WTC11 (cell line): ENCODE measurements at regions not wholly inside any gene's neighbourhood (a gene's known extent, or its start where the extent isn't known, plus 50 kb on each side); places are given as distances from the start of the nearest gene placed in this dataset.

Experiments
- ATAC-seq: fragments of 200-7000 bp; cut with Tn5 transposase; 2 replicates; pipeline ENCODE4 v1.10.0; 2021; ENCODE audit warnings: mild to moderate bottlenecking, moderate library complexity
- CTCF ChIA-PET: fragments of 300-600 bp; sonication (Branson Sonifier 250); formaldehyde crosslinking; loops from one replicate; lab custom pipeline; 2021; ENCODE audit warnings: antibody characterized with exemption; lab: Charles Lee
- POLR2A ChIA-PET: fragments of 350-600 bp; sonication (Branson Sonifier 250); formaldehyde crosslinking; loops from one replicate; lab custom pipeline; 2021; ENCODE audit warnings: antibody characterized with exemption; lab: Charles Lee
- DNase-seq: peaks from one replicate; pipeline ENCODE4 v3.0.0; 2021; ENCODE audit warnings: low spot score
- H3K27ac Mint-ChIP-seq: 2 replicates; pipeline ENCODE4 v1.8.0; 2021; ENCODE audit warnings: mixed read lengths
- H3K27me3 Mint-ChIP-seq: 2 replicates; pipeline ENCODE4 v1.8.0; 2021; ENCODE audit warnings: low read depth, mild to moderate bottlenecking, moderate library complexity, mixed read lengths
- H3K36me3 Mint-ChIP-seq: 2 replicates; pipeline ENCODE4 v1.8.0; 2021; ENCODE audit warnings: mixed read lengths
- H3K4me1 Mint-ChIP-seq: 2 replicates; pipeline ENCODE4 v1.8.0; 2022; ENCODE audit warnings: mixed read lengths
- H3K4me3 Mint-ChIP-seq: 2 replicates; pipeline ENCODE4 v1.8.0; 2021; ENCODE audit warnings: mild to moderate bottlenecking, moderate library complexity, mixed read lengths
- H3K9me3 Mint-ChIP-seq: 2 replicates; pipeline ENCODE4 v1.8.0; 2021; ENCODE audit warnings: mixed read lengths
- ELF4 ChIP-seq: sonication (generic); formaldehyde crosslinking; IDR thresholded peaks from 2 replicates; pipeline ENCODE4 v1.8.1; 2022; ENCODE audit warnings: low read depth, mild to moderate bottlenecking, moderate library complexity, missing genetic modification reagents
- HMGA2 ChIP-seq: fragments of 250-450 bp; sonication (Bioruptor Pico); IDR thresholded peaks from 2 replicates; pipeline ENCODE4 v1.4.0; 2021; ENCODE audit warnings: mild to moderate bottlenecking, moderate library complexity
- IRF1 ChIP-seq: sonication (generic); formaldehyde crosslinking; IDR thresholded peaks from 2 replicates; pipeline ENCODE4 v1.8.0; 2023; ENCODE audit warnings: missing genetic modification reagents
- IRF2 ChIP-seq: sonication (generic); formaldehyde crosslinking; IDR thresholded peaks from 2 replicates; pipeline ENCODE4 v1.8.0; 2022; ENCODE audit warnings: low read depth, missing genetic modification reagents, borderline replicate concordance
- KAT7 ChIP-seq: sonication (generic); formaldehyde crosslinking; IDR thresholded peaks from 2 replicates; pipeline ENCODE4 v1.8.1; 2023; ENCODE audit warnings: missing genetic modification reagents, mild to moderate bottlenecking, borderline replicate concordance
- MLX ChIP-seq: sonication (generic); formaldehyde crosslinking; IDR thresholded peaks from 2 replicates; pipeline ENCODE4 v1.8.1; 2023; ENCODE audit warnings: mild to moderate bottlenecking, missing genetic modification reagents, moderate library complexity
- MXD4 ChIP-seq: fragments of 250-450 bp; sonication (Bioruptor Pico); IDR thresholded peaks from 2 replicates; pipeline ENCODE4 v1.8.0; 2021; ENCODE audit warnings: mild to moderate bottlenecking, moderate library complexity, borderline replicate concordance
- MYBL2 ChIP-seq: sonication (generic); formaldehyde crosslinking; IDR thresholded peaks from 2 replicates; pipeline ENCODE4 v1.8.1; 2023; ENCODE audit warnings: mild to moderate bottlenecking, moderate library complexity, missing genetic modification reagents
- NFYB ChIP-seq: sonication (generic); formaldehyde crosslinking; conservative IDR thresholded peaks from 2 replicates; pipeline ENCODE4 v1.8.0; 2022; ENCODE audit warnings: low read depth, missing genetic modification reagents
- NR3C1 ChIP-seq: sonication (generic); formaldehyde crosslinking; conservative IDR thresholded peaks from 2 replicates; pipeline ENCODE4 v1.8.1; 2023; ENCODE audit warnings: low read depth, mild to moderate bottlenecking, missing genetic modification reagents
- STAT6 ChIP-seq: sonication (generic); formaldehyde crosslinking; conservative IDR thresholded peaks from 2 replicates; pipeline ENCODE4 v1.8.1; 2023; ENCODE audit warnings: mild to moderate bottlenecking, low read depth, missing genetic modification reagents, moderate library complexity
- USF1 ChIP-seq: sonication (generic); formaldehyde crosslinking; IDR thresholded peaks from 2 replicates; pipeline ENCODE4 v1.8.0; 2022; ENCODE audit warnings: mild to moderate bottlenecking, missing genetic modification reagents
- USF2 ChIP-seq: sonication (generic); formaldehyde crosslinking; IDR thresholded peaks from 2 replicates; pipeline ENCODE4 v1.8.1; 2023; ENCODE audit warnings: mild to moderate bottlenecking, missing genetic modification reagents, moderate library complexity
- ZNF138 ChIP-seq: sonication (generic); formaldehyde crosslinking; conservative IDR thresholded peaks from 2 replicates; pipeline ENCODE4 v1.8.1; 2022; ENCODE audit warnings: mild to moderate bottlenecking, moderate library complexity, missing genetic modification reagents
- ZNF219 ChIP-seq: sonication (generic); formaldehyde crosslinking; IDR thresholded peaks from 2 replicates; pipeline ENCODE4 v1.8.0; 2023; ENCODE audit warnings: missing genetic modification reagents, mild to moderate bottlenecking, borderline replicate concordance
- ZNF263 ChIP-seq: sonication (generic); formaldehyde crosslinking; IDR thresholded peaks from 2 replicates; pipeline ENCODE4 v1.8.1; 2022; ENCODE audit warnings: low read depth, mild to moderate bottlenecking, moderate library complexity, missing genetic modification reagents
- ZNF512 ChIP-seq: sonication (generic); formaldehyde crosslinking; IDR thresholded peaks from 2 replicates; pipeline ENCODE4 v1.8.1; 2022; ENCODE audit warnings: missing genetic modification reagents, borderline replicate concordance
- TF ChIP-seq, protein P1 (sequence below): sonication (generic); formaldehyde crosslinking; IDR thresholded peaks from 2 replicates; pipeline ENCODE4 v1.8.1; 2023; ENCODE audit warnings: mild to moderate bottlenecking, moderate library complexity, missing genetic modification reagents
- TF ChIP-seq, protein P2 (sequence below): fragments of 250-450 bp; sonication (Bioruptor Pico); IDR thresholded peaks from 2 replicates; pipeline ENCODE4 v1.8.0; 2021; ENCODE audit warnings: mild to moderate bottlenecking
- TF ChIP-seq, protein P3 (sequence below): sonication (generic); formaldehyde crosslinking; IDR thresholded peaks from 2 replicates; pipeline ENCODE4 v1.8.1; 2022; ENCODE audit warnings: mild to moderate bottlenecking, moderate library complexity, missing genetic modification reagents

- no peaks in the 10 kb centered on the region for H3K4me1 Mint-ChIP-seq
- ATAC-seq (no peak), DNase-seq (no peak)
- ChIA-PET CTCF (no interaction called here), POLR2A (no interaction called here)
- no peak overlapping the region for H3K4me3 Mint-ChIP-seq
- H3K36me3 Mint-ChIP-seq = no peaks in the 10 kb centered on the region
- no peaks in the 10 kb centered on the region for H3K9me3 Mint-ChIP-seq
- no peak overlapping the region for H3K27ac Mint-ChIP-seq
- H3K27me3 Mint-ChIP-seq = no peaks in the 10 kb centered on the region
- TF ChIP-seq ELF4 (CRISPR knock-in tag) (no peak), STAT6 (no peak), NR3C1 (CRISPR knock-in tag) (no peak), NFYB (CRISPR knock-in tag) (no peak), IRF1 (no peak), IRF2 (CRISPR knock-in tag) (no peak), KAT7 (no peak), ZNF138 (no peak), MYBL2 (CRISPR knock-in tag) (no peak), MLX (CRISPR knock-in tag) (no peak)
- TF ChIP-seq, protein P1, sequence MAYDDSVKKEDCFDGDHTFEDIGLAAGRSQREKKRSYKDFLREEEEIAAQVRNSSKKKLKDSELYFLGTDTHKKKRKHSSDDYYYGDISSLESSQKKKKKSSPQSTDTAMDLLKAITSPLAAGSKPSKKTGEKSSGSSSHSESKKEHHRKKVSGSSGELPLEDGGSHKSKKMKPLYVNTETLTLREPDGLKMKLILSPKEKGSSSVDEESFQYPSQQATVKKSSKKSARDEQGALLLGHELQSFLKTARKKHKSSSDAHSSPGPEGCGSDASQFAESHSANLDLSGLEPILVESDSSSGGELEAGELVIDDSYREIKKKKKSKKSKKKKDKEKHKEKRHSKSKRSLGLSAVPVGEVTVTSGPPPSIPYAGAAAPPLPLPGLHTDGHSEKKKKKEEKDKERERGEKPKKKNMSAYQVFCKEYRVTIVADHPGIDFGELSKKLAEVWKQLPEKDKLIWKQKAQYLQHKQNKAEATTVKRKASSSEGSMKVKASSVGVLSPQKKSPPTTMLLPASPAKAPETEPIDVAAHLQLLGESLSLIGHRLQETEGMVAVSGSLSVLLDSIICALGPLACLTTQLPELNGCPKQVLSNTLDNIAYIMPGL (CRISPR knock-in tag) = no peak
These were observed 376.5 kb downstream of the SETD4 start for GRCh38 chr21:35683664-35684304.

DNA sequence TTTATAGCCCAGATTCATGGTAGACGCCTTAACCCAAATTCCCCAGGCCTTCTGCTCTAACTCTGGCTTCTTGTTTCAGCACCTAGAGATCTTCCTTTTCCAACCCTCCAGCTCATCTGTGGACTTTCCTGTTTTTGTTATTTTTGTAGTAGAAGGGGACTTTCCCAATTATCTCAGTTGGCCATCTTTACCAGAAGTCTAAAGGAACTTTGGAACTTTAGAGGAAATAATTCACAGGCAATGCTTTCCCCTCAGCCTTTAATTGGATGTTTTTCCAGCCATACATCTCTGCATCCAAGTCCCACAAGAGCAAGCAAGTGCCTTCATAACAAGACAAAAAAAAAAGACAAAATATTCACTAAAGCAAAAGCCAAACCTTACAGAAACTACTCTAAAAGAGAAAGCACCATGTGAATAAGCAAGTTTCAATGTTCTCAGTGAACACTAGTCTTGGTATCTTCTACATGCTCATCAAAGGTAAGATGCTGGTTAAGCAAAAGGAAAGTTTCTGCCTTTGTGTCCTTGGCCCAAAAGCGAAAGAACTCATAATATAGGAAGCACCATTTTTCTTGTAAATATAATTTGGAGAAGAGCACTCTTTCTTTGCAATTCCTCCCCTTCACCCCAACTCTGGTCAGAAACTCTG is 377.3 kb downstream of the SETD4 start:
- no peaks in the 10 kb centered on the region for H3K36me3 Mint-ChIP-seq
- no peak overlapping the region for H3K27ac Mint-ChIP-seq
- ATAC-seq = no peak
- POLR2A ChIA-PET = interaction anchor here (0.6 kb wide), 1 partner anchor 23 kb away, joined by 3 read pairs; no protein-coding TSS in a partner anchor
- no peak overlapping the region for H3K4me3 Mint-ChIP-seq
- H3K9me3 Mint-ChIP-seq = peaks cover 4% of the 10 kb centered on the region; the same call in 1 of the 2 replicates
- no peak for DNase-seq
- no peaks in the 10 kb centered on the region for H3K27me3 Mint-ChIP-seq
- CTCF ChIA-PET = no interaction called here
- H3K4me1 Mint-ChIP-seq = no peaks in the 10 kb centered on the region
- TF ChIP-seq MXD4 (CRISPR knock-in tag) = no peak
- no peak for TF ChIP-seq USF1 (CRISPR knock-in tag)
- no peak for TF ChIP-seq ZNF219 (CRISPR knock-in tag)
- TF ChIP-seq ZNF512 (CRISPR knock-in tag) = no peak
- no peak for TF ChIP-seq ELF4 (CRISPR knock-in tag)
- TF ChIP-seq, protein P2, sequence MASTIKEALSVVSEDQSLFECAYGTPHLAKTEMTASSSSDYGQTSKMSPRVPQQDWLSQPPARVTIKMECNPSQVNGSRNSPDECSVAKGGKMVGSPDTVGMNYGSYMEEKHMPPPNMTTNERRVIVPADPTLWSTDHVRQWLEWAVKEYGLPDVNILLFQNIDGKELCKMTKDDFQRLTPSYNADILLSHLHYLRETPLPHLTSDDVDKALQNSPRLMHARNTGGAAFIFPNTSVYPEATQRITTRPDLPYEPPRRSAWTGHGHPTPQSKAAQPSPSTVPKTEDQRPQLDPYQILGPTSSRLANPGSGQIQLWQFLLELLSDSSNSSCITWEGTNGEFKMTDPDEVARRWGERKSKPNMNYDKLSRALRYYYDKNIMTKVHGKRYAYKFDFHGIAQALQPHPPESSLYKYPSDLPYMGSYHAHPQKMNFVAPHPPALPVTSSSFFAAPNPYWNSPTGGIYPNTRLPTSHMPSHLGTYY (CRISPR knock-in tag) = no peak
- TF ChIP-seq, protein P3, sequence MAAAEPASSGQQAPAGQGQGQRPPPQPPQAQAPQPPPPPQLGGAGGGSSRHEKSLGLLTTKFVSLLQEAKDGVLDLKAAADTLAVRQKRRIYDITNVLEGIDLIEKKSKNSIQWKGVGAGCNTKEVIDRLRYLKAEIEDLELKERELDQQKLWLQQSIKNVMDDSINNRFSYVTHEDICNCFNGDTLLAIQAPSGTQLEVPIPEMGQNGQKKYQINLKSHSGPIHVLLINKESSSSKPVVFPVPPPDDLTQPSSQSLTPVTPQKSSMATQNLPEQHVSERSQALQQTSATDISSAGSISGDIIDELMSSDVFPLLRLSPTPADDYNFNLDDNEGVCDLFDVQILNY (CRISPR knock-in tag) = no peak
- TF ChIP-seq USF2 (CRISPR knock-in tag) = no peak
- TF ChIP-seq, protein P1 (CRISPR knock-in tag) = no peak
- TF ChIP-seq ZNF263 = no peak
- TF ChIP-seq HMGA2 (CRISPR knock-in tag) = no peak
